CD14-positive monocyte (primary cell): ENCODE measurements at regions not wholly inside any gene's neighbourhood (a gene's known extent, or its start where the extent isn't known, plus 50 kb on each side); places are given as distances from the start of the nearest gene placed in this dataset.

ENCODE experiments used
- DNase-seq, 3 donors: peaks; one replicate each; pipeline ENCODE4 v3.0.0-alpha.2; 2011 to 2022
- H2AFZ ChIP-seq: 2 replicates; pipeline ENCODE4 v1.6.0; 2012; ENCODE audit warnings: mild to moderate bottlenecking, low read depth, low read length, inconsistent platforms; ENCODE audit not compliant: insufficient read depth, poor library complexity, severe bottlenecking
- H3K27ac ChIP-seq, 2 donors: 1 replicate in 1 of 2; 2 replicates in 1 of 2; pipeline ENCODE4 v1.5.1; 2012 to 2013; ENCODE audit warnings: low read length in 2 of 2, control low read depth in 1 of 2, inconsistent platforms in 1 of 2, low read depth in 1 of 2, mild to moderate bottlenecking in 1 of 2
- H3K27me3 ChIP-seq, 2 donors: one replicate each; pipeline versions ENCODE4 v1.6.0 to v1.6.1; 2011 to 2013; ENCODE audit warnings: low read length in 2 of 2; ENCODE audit not compliant: control insufficient read depth in 2 of 2, insufficient read depth in 2 of 2
- H3K36me3 ChIP-seq, 2 donors: replicated peaks in 1 of 2; 1 replicate in 1 of 2; 2 replicates in 1 of 2; pipeline versions ENCODE4 v1.5.1 to v1.6.1; 2012 to 2013; ENCODE audit warnings: low read length in 2 of 2, control low read depth in 1 of 2, inconsistent platforms in 1 of 2, mild to moderate bottlenecking in 1 of 2; ENCODE audit not compliant: insufficient read depth in 2 of 2, control insufficient read depth in 1 of 2
- H3K4me1 ChIP-seq, 2 donors: 1 replicate in 1 of 2; 2 replicates in 1 of 2; pipeline versions ENCODE4 v1.5.1 to v1.6.1; 2012 to 2013; ENCODE audit warnings: low read length in 2 of 2, control low read depth in 1 of 2, inconsistent platforms in 1 of 2, mild to moderate bottlenecking in 1 of 2, moderate library complexity in 1 of 2; ENCODE audit not compliant: insufficient read depth in 2 of 2, control insufficient read depth in 1 of 2
- H3K4me2 ChIP-seq: replicated peaks from 2 replicates; pipeline ENCODE3; 2012; ENCODE audit warnings: low read length, moderate library complexity, mild to moderate bottlenecking; ENCODE audit not compliant: poor library complexity, severe bottlenecking; ENCODE audit errors: extremely low read depth
- H3K4me3 ChIP-seq, 3 experiments: fragments of 200-600 bp in 1 of 3; sonication (generic) in 1 of 3; replicated peaks in 1 of 3; 1 replicate in 2 of 3; 2 replicates in 1 of 3; pipeline ENCODE4 v1.5.1; 2011 to 2013; ENCODE audit warnings: low read length in 3 of 3, mild to moderate bottlenecking in 3 of 3, control low read depth in 2 of 3, low read depth in 2 of 3, inconsistent platforms in 1 of 3, moderate library complexity in 1 of 3
- H3K79me2 ChIP-seq: 2 replicates; pipeline ENCODE4 v1.6.0; 2012; ENCODE audit warnings: mild to moderate bottlenecking, control low read depth, inconsistent platforms, low read length, moderate library complexity; ENCODE audit not compliant: insufficient read depth
- H3K9ac ChIP-seq: 2 replicates; pipeline ENCODE4 v1.6.0; 2017; ENCODE audit warnings: low read length, mild to moderate bottlenecking; ENCODE audit not compliant: insufficient read depth, poor library complexity, severe bottlenecking
- H3K9me3 ChIP-seq, 2 donors: replicated peaks in 1 of 2; 1 replicate in 1 of 2; 2 replicates in 1 of 2; pipeline versions ENCODE4 v1.5.1 to v1.6.1; 2012 to 2013; ENCODE audit warnings: low read length in 2 of 2, control low read depth in 1 of 2; ENCODE audit not compliant: control insufficient read depth in 1 of 2, insufficient read depth in 1 of 2
- H4K20me1 ChIP-seq: 2 replicates; pipeline ENCODE4 v1.6.0; 2012; ENCODE audit warnings: mild to moderate bottlenecking, low read length, control low read depth, moderate library complexity; ENCODE audit not compliant: insufficient read depth
- H3K27ac Mint-ChIP-seq, 7 donors: one replicate each; pipeline ENCODE4 v1.8.0; 2020; ENCODE audit warnings: mild to moderate bottlenecking in 7 of 7, mixed read lengths in 7 of 7, moderate library complexity in 6 of 7, inconsistent platforms in 2 of 7
- H3K27me3 Mint-ChIP-seq, 3 donors: one replicate each; pipeline ENCODE4 v1.8.0; 2021 to 2022; ENCODE audit warnings: low read depth in 3 of 3, mild to moderate bottlenecking in 3 of 3, mixed read lengths in 3 of 3, moderate library complexity in 3 of 3, inconsistent platforms in 1 of 3
- H3K36me3 Mint-ChIP-seq, 2 donors: one replicate each; pipeline ENCODE4 v1.8.0; 2020; ENCODE audit warnings: mixed read lengths in 2 of 2, inconsistent platforms in 1 of 2, mild to moderate bottlenecking in 1 of 2
- H3K4me1 Mint-ChIP-seq: one replicate; pipeline ENCODE4 v1.8.0; 2020; ENCODE audit warnings: mild to moderate bottlenecking, mixed read lengths
- H3K4me3 Mint-ChIP-seq, 2 donors: one replicate each; pipeline ENCODE4 v1.8.0; 2020; ENCODE audit warnings: mild to moderate bottlenecking in 2 of 2, mixed read lengths in 2 of 2, moderate library complexity in 1 of 2
- H3K9me3 Mint-ChIP-seq, 7 donors: one replicate each; pipeline ENCODE4 v1.8.0; 2020 to 2022; ENCODE audit warnings: mixed read lengths in 7 of 7, mild to moderate bottlenecking in 6 of 7, moderate library complexity in 6 of 7, inconsistent platforms in 2 of 7
- WGBS: methylation state at CpG from one replicate; pipeline ENCODE4 v1.1.5; 2013; ENCODE audit warnings: missing lambda C conversion rate; ENCODE audit not compliant: insufficient coverage; 5-methylcytosine and 5-hydroxymethylcytosine counted together
- intact Hi-C, 2 donors: fragments of 100-400 bp; cut with micrococcal nuclease; formaldehyde crosslinking; loops; one replicate each; pipeline versions ENCODE4 v1.15.0 to v1.15.1; 2023
- TF ChIP-seq, protein P1 (sequence below): fragments of 200-600 bp; IDR thresholded peaks from one replicate; pipeline ENCODE4 v1.8.0; 2022; ENCODE audit warnings: antibody characterized with exemption, mild to moderate bottlenecking

DNA sequence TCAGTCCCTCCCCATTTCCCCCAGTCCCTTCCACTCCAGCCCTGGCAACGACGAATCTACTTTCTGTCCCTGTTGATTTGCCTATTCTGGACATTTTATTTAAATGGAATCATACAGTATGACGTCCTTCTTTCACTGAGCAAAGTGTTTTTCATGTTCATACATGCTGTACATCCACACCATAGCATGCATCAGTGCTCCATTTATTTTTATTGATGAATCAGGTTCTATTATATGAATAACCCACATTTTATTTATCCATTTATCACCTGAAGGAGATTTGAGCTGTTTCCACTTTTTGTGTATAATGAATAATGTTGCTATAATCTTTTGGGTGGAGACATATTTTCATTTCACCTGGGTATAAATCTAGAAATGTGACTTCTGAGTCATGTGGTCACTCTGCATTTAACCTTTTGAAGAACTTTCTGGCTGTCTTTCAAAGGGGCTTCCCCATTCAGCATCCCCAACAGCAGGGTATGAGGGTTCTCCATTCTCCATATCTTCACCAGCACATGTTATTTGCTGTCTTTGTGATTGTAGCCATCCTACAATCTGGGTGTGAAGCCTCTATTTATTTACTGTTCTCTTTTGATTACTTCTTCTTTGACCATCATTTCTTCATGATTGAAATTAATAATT, 531.7 kb downstream of the ETS1 start:
- intact Hi-C loops, result no loop called here
- no peak overlapping the region for H3K4me3 ChIP-seq
- H3K4me1 ChIP-seq, result peaks cover 41 to 44% of the 10 kb centered on the region in 2 donors
- H3K4me2 ChIP-seq, result no peak overlapping the region
- H3K9ac ChIP-seq, result no peak overlapping the region
- H3K36me3 ChIP-seq, result no peaks in the 10 kb centered on the region
- 100% methylated on average over 2 of the region's 3 CpGs for WGBS
- H3K79me2 ChIP-seq, result no peaks in the 10 kb centered on the region
- DNase-seq, result no peak
- H3K9me3 ChIP-seq, result no peaks in the 10 kb centered on the region
- H2AFZ ChIP-seq, result no peak overlapping the region
- TF ChIP-seq, protein P1, sequence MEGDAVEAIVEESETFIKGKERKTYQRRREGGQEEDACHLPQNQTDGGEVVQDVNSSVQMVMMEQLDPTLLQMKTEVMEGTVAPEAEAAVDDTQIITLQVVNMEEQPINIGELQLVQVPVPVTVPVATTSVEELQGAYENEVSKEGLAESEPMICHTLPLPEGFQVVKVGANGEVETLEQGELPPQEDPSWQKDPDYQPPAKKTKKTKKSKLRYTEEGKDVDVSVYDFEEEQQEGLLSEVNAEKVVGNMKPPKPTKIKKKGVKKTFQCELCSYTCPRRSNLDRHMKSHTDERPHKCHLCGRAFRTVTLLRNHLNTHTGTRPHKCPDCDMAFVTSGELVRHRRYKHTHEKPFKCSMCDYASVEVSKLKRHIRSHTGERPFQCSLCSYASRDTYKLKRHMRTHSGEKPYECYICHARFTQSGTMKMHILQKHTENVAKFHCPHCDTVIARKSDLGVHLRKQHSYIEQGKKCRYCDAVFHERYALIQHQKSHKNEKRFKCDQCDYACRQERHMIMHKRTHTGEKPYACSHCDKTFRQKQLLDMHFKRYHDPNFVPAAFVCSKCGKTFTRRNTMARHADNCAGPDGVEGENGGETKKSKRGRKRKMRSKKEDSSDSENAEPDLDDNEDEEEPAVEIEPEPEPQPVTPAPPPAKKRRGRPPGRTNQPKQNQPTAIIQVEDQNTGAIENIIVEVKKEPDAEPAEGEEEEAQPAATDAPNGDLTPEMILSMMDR, result no peak
- Mint-ChIP-seq H3K9me3 (no peaks in the 10 kb centered on the region), H3K27ac (no peak overlapping the region), H3K4me3 (no peak overlapping the region), H3K4me1 (peaks cover 47% of the 10 kb centered on the region), H3K36me3 (no peaks in the 10 kb centered on the region), H3K27me3 (peaks cover 0 to 1% (median under 1%) of the 10 kb centered on the region in 3 donors)
- H3K27ac ChIP-seq, result no peak overlapping the region
- H3K27me3 ChIP-seq, result no peaks in the 10 kb centered on the region
- H4K20me1 ChIP-seq, result no peaks in the 10 kb centered on the region

DNA sequence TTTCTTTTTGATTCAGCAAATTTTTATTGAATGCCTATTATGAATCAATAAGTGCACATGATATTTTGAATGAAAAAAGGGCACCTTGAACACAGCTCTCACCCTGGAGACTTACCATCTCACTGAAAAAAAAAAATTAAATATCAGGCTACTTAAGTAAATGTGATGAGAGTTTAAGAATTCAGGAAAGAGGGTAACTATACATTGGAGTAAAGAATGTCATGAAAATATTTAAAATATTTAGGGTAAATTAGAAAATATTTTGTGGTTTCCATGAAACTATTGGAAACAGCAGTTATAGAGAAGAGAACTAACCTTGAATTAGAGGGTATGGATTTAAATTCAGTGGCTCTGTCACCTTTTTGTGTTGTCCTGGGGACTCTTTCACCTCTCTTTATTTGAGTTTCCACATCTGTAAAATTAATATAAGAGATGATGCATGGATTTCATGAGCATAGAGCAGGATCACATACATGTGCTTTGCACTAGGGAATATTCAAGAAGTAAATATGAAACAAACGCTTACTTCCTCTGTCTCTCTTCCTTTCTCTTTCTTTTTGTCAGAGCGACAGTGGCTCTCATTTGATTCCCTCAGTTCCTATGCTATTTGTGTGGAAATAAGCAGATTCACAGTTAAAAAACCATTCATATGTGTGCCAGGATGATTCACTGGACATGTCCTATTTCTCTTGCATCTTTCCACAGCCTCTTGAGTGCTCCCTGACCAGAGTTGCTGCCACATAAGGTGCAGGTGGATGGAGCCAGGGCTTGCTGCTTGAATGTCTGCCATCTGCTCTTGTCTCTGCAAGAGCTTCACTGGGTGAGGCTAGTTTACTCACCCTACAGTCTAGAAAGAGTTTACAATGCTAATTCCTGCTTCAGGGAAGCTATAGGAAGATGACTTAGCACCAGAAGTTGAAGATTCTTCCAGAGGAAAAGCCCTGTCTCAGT, 533.1 kb downstream of the ETS1 start:
- H3K27me3 Mint-ChIP-seq, result peaks cover 0 to 2% (median 1%) of the 10 kb centered on the region in 3 donors
- H3K36me3 ChIP-seq, result no peaks in the 10 kb centered on the region
- peak overlapping the region; percentile 89 for H2AFZ ChIP-seq
- peak overlapping the region; percentile 67 to 88 for H3K4me3 Mint-ChIP-seq
- peak in 1 of 3 donors; percentile 21 for DNase-seq
- peak overlapping the region; percentile 52 to 83 for H3K27ac ChIP-seq
- no peaks in the 10 kb centered on the region for H3K9me3 Mint-ChIP-seq
- H3K4me1 Mint-ChIP-seq, result peaks cover 53% of the 10 kb centered on the region
- H3K79me2 ChIP-seq, result no peaks in the 10 kb centered on the region
- peak overlapping the region in 2 of 3 experiments; percentile 55 to 68 for H3K4me3 ChIP-seq
- peak overlapping the region; percentile 79 for H3K4me2 ChIP-seq
- no peaks in the 10 kb centered on the region for H3K36me3 Mint-ChIP-seq
- peaks cover 44 to 49% of the 10 kb centered on the region in 2 donors for H3K4me1 ChIP-seq
- WGBS, result no CpG with 5 or more reads among the region's 2 CpGs
- intact Hi-C loops, result no loop called here
- no peaks in the 10 kb centered on the region for H3K9me3 ChIP-seq
- no peaks in the 10 kb centered on the region for H4K20me1 ChIP-seq
- peak overlapping the region; percentile 65 for H3K9ac ChIP-seq
- no peaks in the 10 kb centered on the region for H3K27me3 ChIP-seq
- TF ChIP-seq, protein P1, result no peak
- H3K27ac Mint-ChIP-seq, result peak overlapping the region; percentile 17 to 92 (median 87)
